ENCODE measurements at regions not wholly inside any gene's neighbourhood (a gene's known extent, or its start where the extent isn't known, plus 50 kb on each side); places are given as distances from the start of the nearest gene placed in this dataset.

DNA sequence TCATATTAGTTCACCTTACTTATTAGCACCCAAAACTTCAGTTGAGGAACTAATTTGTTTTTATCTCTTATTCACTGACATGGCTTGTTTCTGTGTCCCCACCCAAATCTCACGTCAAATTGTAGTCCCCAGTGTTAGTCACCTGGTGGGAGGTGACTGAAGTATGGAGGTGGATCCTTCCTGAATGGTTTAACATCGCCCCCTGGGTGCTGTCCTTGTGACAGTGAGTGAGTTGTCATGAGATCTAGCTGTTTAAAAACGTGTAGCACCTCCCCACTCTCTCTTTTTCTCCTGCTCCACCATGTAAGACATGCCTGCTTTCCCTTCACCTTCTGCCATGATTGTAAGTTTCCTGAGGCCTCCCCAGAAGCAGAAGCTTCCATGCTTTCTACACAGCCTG lies 75.0 kb upstream of the HECTD2 start:
- CTCF ChIA-PET, result no interaction called here
- TF ChIP-seq, protein P1, sequence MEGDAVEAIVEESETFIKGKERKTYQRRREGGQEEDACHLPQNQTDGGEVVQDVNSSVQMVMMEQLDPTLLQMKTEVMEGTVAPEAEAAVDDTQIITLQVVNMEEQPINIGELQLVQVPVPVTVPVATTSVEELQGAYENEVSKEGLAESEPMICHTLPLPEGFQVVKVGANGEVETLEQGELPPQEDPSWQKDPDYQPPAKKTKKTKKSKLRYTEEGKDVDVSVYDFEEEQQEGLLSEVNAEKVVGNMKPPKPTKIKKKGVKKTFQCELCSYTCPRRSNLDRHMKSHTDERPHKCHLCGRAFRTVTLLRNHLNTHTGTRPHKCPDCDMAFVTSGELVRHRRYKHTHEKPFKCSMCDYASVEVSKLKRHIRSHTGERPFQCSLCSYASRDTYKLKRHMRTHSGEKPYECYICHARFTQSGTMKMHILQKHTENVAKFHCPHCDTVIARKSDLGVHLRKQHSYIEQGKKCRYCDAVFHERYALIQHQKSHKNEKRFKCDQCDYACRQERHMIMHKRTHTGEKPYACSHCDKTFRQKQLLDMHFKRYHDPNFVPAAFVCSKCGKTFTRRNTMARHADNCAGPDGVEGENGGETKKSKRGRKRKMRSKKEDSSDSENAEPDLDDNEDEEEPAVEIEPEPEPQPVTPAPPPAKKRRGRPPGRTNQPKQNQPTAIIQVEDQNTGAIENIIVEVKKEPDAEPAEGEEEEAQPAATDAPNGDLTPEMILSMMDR (IDR thresholded peaks at IDR 0.05; ENCODE audit: unreplicated experiment), result no peak
- Mint-ChIP-seq H3K9me3 (ENCODE audit: low read depth, unreplicated experiment) (no peaks in the 10 kb centered on the region), H3K4me3 (ENCODE audit: low read depth, unreplicated experiment) (no peak overlapping the region), H3K27me3 (ENCODE audit: unreplicated experiment) (peaks cover 16% of the 10 kb centered on the region), H3K4me1 (ENCODE audit: low read depth, unreplicated experiment) (no peaks in the 10 kb centered on the region), H3K36me3 (ENCODE audit: insufficient read depth, unreplicated experiment) (no peaks in the 10 kb centered on the region), H3K27ac (ENCODE audit: unreplicated experiment) (no peak overlapping the region)
- no peak for DNase-seq
- BruUV-seq (replicated peaks), result no TSS peak
- intact Hi-C loops (cut with micrococcal nuclease; ENCODE audit: unreplicated experiment), result no loop called here

DNA sequence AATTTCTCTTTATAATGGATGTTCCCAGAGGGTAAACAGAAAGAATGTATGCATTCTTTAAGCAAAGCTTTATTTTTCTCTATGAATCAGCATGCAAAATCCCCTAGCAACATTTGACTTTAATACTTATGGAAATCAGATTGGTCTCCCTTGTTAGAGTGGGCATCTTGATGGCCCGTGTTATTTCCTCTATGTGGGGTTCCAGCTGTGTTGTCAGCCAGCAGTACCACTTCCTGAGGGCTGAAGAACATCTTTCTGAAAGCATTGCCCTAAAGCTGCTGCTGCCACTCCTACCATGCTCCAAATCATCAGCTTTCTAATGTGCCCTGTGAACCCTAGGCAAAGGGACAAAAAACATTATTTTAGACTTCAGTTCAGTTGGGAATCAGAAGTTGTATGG lies 70.4 kb upstream of the HECTD2 start:
- H3K9me3 Mint-ChIP-seq (ENCODE audit: low read depth, unreplicated experiment), result no peaks in the 10 kb centered on the region
- no peaks in the 10 kb centered on the region for H3K4me1 Mint-ChIP-seq (ENCODE audit: low read depth, unreplicated experiment)
- TF ChIP-seq, protein P1 (IDR thresholded peaks at IDR 0.05; ENCODE audit: unreplicated experiment), result no peak
- H3K27ac Mint-ChIP-seq (ENCODE audit: unreplicated experiment), result no peak overlapping the region
- intact Hi-C loops (cut with micrococcal nuclease; ENCODE audit: unreplicated experiment), result no loop called here
- H3K27me3 Mint-ChIP-seq (ENCODE audit: unreplicated experiment), result peaks cover 16% of the 10 kb centered on the region
- no peak for DNase-seq
- H3K36me3 Mint-ChIP-seq (ENCODE audit: insufficient read depth, unreplicated experiment), result no peaks in the 10 kb centered on the region
- no peak overlapping the region for H3K4me3 Mint-ChIP-seq (ENCODE audit: low read depth, unreplicated experiment)
- CTCF ChIA-PET, result no interaction called here
- no TSS peak for BruUV-seq (replicated peaks)

DNA sequence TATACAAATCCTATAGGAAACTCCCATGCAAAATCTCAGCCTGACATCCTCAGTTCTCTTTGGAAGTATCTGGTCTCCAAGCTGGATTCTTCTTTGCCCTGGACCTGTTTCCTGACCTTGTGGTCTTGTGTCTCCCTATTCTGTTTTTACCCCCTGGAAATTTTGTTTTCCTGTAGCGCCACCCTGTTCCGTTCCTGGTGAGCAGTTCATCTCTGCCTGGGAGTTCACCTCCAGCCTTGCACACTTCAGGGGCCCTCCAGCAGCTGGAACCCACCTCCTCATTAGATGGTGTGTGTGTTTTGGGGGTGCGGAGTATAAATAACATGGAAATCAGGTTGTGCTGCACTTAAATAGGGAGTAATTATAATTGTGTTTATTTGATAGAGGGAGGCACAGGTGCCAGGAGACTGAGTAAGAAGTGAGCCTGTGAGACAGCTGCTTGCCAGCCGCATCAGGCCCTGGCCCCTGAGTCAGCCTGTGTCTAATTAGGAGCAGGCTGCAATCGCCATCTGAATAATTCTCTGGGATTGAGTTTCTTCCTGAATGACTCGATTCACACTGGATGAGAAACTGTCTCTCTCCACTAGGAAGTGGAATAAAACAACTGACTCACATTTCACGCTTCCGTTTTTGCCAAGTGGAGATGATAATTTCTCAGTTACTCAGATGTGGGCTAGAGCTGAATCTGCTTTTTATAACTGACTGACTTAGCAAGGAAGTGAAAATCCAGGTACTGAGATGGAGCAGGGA lies 69.4 kb upstream of the HECTD2 start:
- DNase-seq, result no peak
- H3K27ac Mint-ChIP-seq (ENCODE audit: unreplicated experiment), result no peak overlapping the region
- no peaks in the 10 kb centered on the region for H3K36me3 Mint-ChIP-seq (ENCODE audit: insufficient read depth, unreplicated experiment)
- H3K4me1 Mint-ChIP-seq (ENCODE audit: low read depth, unreplicated experiment), result no peaks in the 10 kb centered on the region
- no peaks in the 10 kb centered on the region for H3K9me3 Mint-ChIP-seq (ENCODE audit: low read depth, unreplicated experiment)
- intact Hi-C loops (cut with micrococcal nuclease; ENCODE audit: unreplicated experiment), result no loop called here
- H3K4me3 Mint-ChIP-seq (ENCODE audit: low read depth, unreplicated experiment), result no peak overlapping the region
- no TSS peak for BruUV-seq (replicated peaks)
- CTCF ChIA-PET, result no interaction called here
- peaks cover 16% of the 10 kb centered on the region for H3K27me3 Mint-ChIP-seq (ENCODE audit: unreplicated experiment)
- TF ChIP-seq, protein P1 (IDR thresholded peaks at IDR 0.05; ENCODE audit: unreplicated experiment), result no peak

DNA sequence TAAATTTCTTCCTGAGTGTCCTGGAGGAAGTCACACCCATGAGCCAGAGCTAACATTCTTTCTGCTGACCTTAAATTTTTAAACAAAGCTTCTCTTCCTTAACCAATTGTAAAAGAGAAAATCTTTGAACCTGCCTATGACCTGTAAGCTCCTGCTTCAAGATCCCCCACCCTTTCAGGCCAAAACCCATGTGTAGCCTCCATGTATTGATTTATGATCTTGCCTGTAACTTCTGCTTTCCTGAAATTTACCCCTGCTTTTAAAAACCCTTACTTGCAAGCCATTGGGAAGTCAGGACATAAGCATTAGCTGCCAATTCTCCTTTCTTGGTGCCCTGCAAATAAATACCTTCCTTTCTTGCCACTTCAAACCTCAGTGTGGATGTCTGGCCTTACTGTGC lies 68.5 kb upstream of the HECTD2 start:
- no TSS peak for BruUV-seq (replicated peaks)
- intact Hi-C loops (cut with micrococcal nuclease; ENCODE audit: unreplicated experiment), result no loop called here
- no peak overlapping the region for H3K4me3 Mint-ChIP-seq (ENCODE audit: low read depth, unreplicated experiment)
- H3K9me3 Mint-ChIP-seq (ENCODE audit: low read depth, unreplicated experiment), result no peaks in the 10 kb centered on the region
- no peaks in the 10 kb centered on the region for H3K36me3 Mint-ChIP-seq (ENCODE audit: insufficient read depth, unreplicated experiment)
- H3K27me3 Mint-ChIP-seq (ENCODE audit: unreplicated experiment), result peaks cover 16% of the 10 kb centered on the region
- H3K27ac Mint-ChIP-seq (ENCODE audit: unreplicated experiment), result no peak overlapping the region
- H3K4me1 Mint-ChIP-seq (ENCODE audit: low read depth, unreplicated experiment), result no peaks in the 10 kb centered on the region
- CTCF ChIA-PET, result no interaction called here
- TF ChIP-seq, protein P1 (IDR thresholded peaks at IDR 0.05; ENCODE audit: unreplicated experiment), result no peak
- DNase-seq, result no peak
